Lung (tissue), 11 donors: ENCODE measurements at regions not wholly inside any gene's neighbourhood (a gene's known extent, or its start where the extent isn't known, plus 50 kb on each side); places are given as distances from the start of the nearest gene placed in this dataset.

Experiments used
- ATAC-seq: fragments of 200-7000 bp; cut with Tn5 transposase; one replicate; pipeline ENCODE4 v1.9.1; 2020; ENCODE audit warnings: moderate number of reproducible peaks; ENCODE audit not compliant: insufficient read depth, low FRiP score
- DNase-seq, 3 donors: peaks; one replicate each; pipeline ENCODE4 v3.0.0-alpha.2; 2013 to 2017
- H3K27ac ChIP-seq, 2 donors: one replicate each; pipeline ENCODE4 v1.5.1; 2013; ENCODE audit warnings: mild to moderate bottlenecking in 2 of 2, moderate library complexity in 2 of 2, control low read depth in 1 of 2, inconsistent platforms in 1 of 2, low read depth in 1 of 2, low read length in 1 of 2
- H3K27me3 ChIP-seq, 3 donors: one replicate each; pipeline ENCODE4 v1.5.1; 2013; ENCODE audit warnings: low read length in 2 of 3; ENCODE audit not compliant: control insufficient read depth in 3 of 3, insufficient read depth in 3 of 3
- H3K36me3 ChIP-seq, 4 donors: one replicate each; pipeline ENCODE4 v1.5.1; 2013; ENCODE audit warnings: low read length in 4 of 4, mild to moderate bottlenecking in 1 of 4, moderate library complexity in 1 of 4; ENCODE audit not compliant: control insufficient read depth in 4 of 4, insufficient read depth in 4 of 4
- H3K4me1 ChIP-seq, 5 donors: one replicate each; pipeline ENCODE4 v1.5.1; 2013; ENCODE audit warnings: low read length in 5 of 5, mild to moderate bottlenecking in 2 of 5, moderate library complexity in 1 of 5; ENCODE audit not compliant: control insufficient read depth in 5 of 5, insufficient read depth in 5 of 5
- H3K4me3 ChIP-seq: one replicate; pipeline ENCODE4 v1.5.1; 2013; ENCODE audit warnings: mild to moderate bottlenecking, control low read depth, moderate library complexity
- H3K9ac ChIP-seq, 2 donors: one replicate each; pipeline ENCODE4 v1.5.1; 2013; ENCODE audit warnings: low read length in 2 of 2, control low read depth in 1 of 2; ENCODE audit not compliant: insufficient read depth in 1 of 2
- H3K9me3 ChIP-seq, 4 donors: one replicate each; pipeline ENCODE4 v1.5.1; 2013; ENCODE audit warnings: low read length in 3 of 4, mild to moderate bottlenecking in 1 of 4, moderate library complexity in 1 of 4; ENCODE audit not compliant: control insufficient read depth in 4 of 4, insufficient read depth in 3 of 4
- CTCF ChIP-seq: IDR thresholded peaks from 2 replicates; pipeline ENCODE4 v1.5.1; 2012; ENCODE audit warnings: mild to moderate bottlenecking; ENCODE audit errors: control extremely low read depth, extremely low read depth
- WGBS, 2 donors: extraction: QIAGEN DNeasy Blood & Tissue Kit; methylation state at CpG; one replicate each; pipeline ENCODE4 v1.1.7; 2013; 5-methylcytosine and 5-hydroxymethylcytosine counted together
- donor health status: control.
- donor health status: control.
- donor health status: Bipolar disorder and iron deficiency.
- donor health status: healthy.
- donor health status: DM: yes; HTN: yes; CAD: no.

GRCh38 chr3:81390796-81391195 is 370.6 kb downstream of the GBE1 start:
- ATAC-seq (no peak), DNase-seq (no peak)
- Histone ChIP-seq H3K9ac (no peak overlapping the region), H3K27me3 (peaks cover 3 to 49% (median 3%) of the 10 kb centered on the region in 3 donors), H3K9me3 (peaks cover 0 to 2% (median 0%) of the 10 kb centered on the region in 4 donors), H3K27ac (no peak overlapping the region), H3K36me3 (no peaks in the 10 kb centered on the region), H3K4me3 (no peak overlapping the region), H3K4me1 (no peaks in the 10 kb centered on the region)
- no peak for TF ChIP-seq CTCF

GRCh38 chr3:81388191-81388590 is 373.3 kb downstream of the GBE1 start:
- Histone ChIP-seq H3K27ac (no peak overlapping the region), H3K9ac (no peak overlapping the region), H3K36me3 (no peaks in the 10 kb centered on the region), H3K4me1 (no peaks in the 10 kb centered on the region), H3K27me3 (peaks cover 3 to 52% (median 8%) of the 10 kb centered on the region in 3 donors), H3K4me3 (no peak overlapping the region), H3K9me3 (peaks cover 0 to 2% (median 0%) of the 10 kb centered on the region in 4 donors)
- WGBS, 2 donors: 88 to 94% methylated on average over 4 of the region's 4 CpGs
- DNase-seq: no peak
- no peak for TF ChIP-seq CTCF
- no peak for ATAC-seq

DNA sequence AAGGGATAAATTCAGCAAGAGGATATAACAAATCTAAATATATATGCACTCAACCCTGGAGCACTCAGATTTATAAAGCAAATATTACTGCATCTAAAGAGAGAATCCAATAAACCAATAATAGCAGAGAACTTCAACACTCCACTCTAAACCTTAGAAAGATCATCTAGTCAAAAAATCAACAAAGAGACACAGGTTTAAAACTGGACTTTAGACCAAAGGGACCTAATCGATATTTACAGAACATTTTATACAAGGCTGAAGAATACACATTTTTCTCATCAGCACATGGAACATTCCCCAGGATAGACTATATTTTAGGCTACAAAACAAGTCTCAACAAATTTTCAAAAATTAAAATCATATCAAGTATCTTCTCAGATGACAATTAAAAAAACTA is 379.0 kb downstream of the GBE1 start:
- peaks cover 3 to 54% (median 8%) of the 10 kb centered on the region in 3 donors for H3K27me3 ChIP-seq
- ATAC-seq: no peak
- TF ChIP-seq CTCF: no peak
- no peak for DNase-seq
- H3K27ac ChIP-seq: no peak overlapping the region
- peaks cover 0 to 8% (median 2%) of the 10 kb centered on the region in 4 donors for H3K9me3 ChIP-seq
- WGBS, 2 donors: 90 to 96% methylated on average over 1 of the region's 1 CpG
- H3K4me3 ChIP-seq: no peak overlapping the region
- no peaks in the 10 kb centered on the region for H3K4me1 ChIP-seq
- H3K36me3 ChIP-seq: no peaks in the 10 kb centered on the region
- H3K9ac ChIP-seq: no peak overlapping the region

GRCh38 chr3:81380234-81380633 is 381.2 kb downstream of the GBE1 start:
- ATAC-seq (no peak), DNase-seq (no peak)
- peaks cover 0 to 63% (median 8%) of the 10 kb centered on the region in 3 donors for H3K27me3 ChIP-seq
- H3K36me3 ChIP-seq: no peaks in the 10 kb centered on the region
- TF ChIP-seq CTCF: no peak
- H3K27ac ChIP-seq: no peak overlapping the region
- no peak overlapping the region for H3K9ac ChIP-seq
- H3K4me1 ChIP-seq: no peaks in the 10 kb centered on the region
- 92 to 97% methylated on average over 4 of the region's 4 CpGs for WGBS, 2 donors
- H3K4me3 ChIP-seq: no peak overlapping the region
- peaks cover 0 to 8% (median 2%) of the 10 kb centered on the region in 4 donors for H3K9me3 ChIP-seq
